CD4-positive, alpha-beta memory T cell (primary cell): ENCODE measurements at regions not wholly inside any gene's neighbourhood (a gene's known extent, or its start where the extent isn't known, plus 50 kb on each side); places are given as distances from the start of the nearest gene placed in this dataset.

ENCODE experiments used
- CTCF ChIA-PET: fragments of 350-600 bp; sonication (Branson Sonifier 250); formaldehyde crosslinking; loops from one replicate; lab custom pipeline; 2021; ENCODE audit warnings: inconsistent platforms; ENCODE audit not compliant: partially characterized antibody; lab: Charles Lee
- POLR2A ChIA-PET: fragments of 350-600 bp; sonication (Branson Sonifier 250); formaldehyde crosslinking; loops from one replicate; lab custom pipeline; 2021; ENCODE audit not compliant: partially characterized antibody; lab: Charles Lee
- DNase-seq, 5 donors: peaks; one replicate each; pipeline versions ENCODE4 v3.0.0 to v3.0.0-alpha.2; 2020 to 2022; ENCODE audit warnings: mixed read lengths in 1 of 5
- H3K27ac ChIP-seq: one replicate; pipeline ENCODE4 v1.7.0; 2013; ENCODE audit warnings: low read depth, low read length
- H3K27me3 ChIP-seq: 2 replicates; pipeline ENCODE4 v1.7.0; 2013; ENCODE audit warnings: mild to moderate bottlenecking, low read length, moderate library complexity; ENCODE audit not compliant: insufficient read depth
- H3K36me3 ChIP-seq: 2 replicates; pipeline ENCODE4 v1.7.0; 2013; ENCODE audit warnings: mild to moderate bottlenecking, low read length, moderate library complexity; ENCODE audit not compliant: insufficient read depth
- H3K4me1 ChIP-seq: 2 replicates; pipeline ENCODE4 v1.7.0; 2013; ENCODE audit warnings: mild to moderate bottlenecking, low read length, moderate library complexity; ENCODE audit not compliant: insufficient read depth
- H3K4me3 ChIP-seq, 2 donors: one replicate each; pipeline ENCODE4 v1.7.0; 2013; ENCODE audit warnings: low read length in 2 of 2, mild to moderate bottlenecking in 1 of 2
- H3K9me3 ChIP-seq, 2 donors: one replicate each; pipeline ENCODE4 v1.7.0; 2013; ENCODE audit warnings: low read length in 2 of 2, control low read depth in 1 of 2; ENCODE audit not compliant: control insufficient read depth in 1 of 2
- H3K27ac Mint-ChIP-seq, 7 donors: one replicate each; pipeline ENCODE4 v1.8.0; 2020 to 2021; ENCODE audit warnings: mixed read lengths in 7 of 7, mild to moderate bottlenecking in 6 of 7, inconsistent platforms in 3 of 7, moderate library complexity in 3 of 7
- H3K27me3 Mint-ChIP-seq, 2 donors: one replicate each; pipeline ENCODE4 v1.8.0; 2020 to 2021; ENCODE audit warnings: mixed read lengths in 2 of 2
- H3K36me3 Mint-ChIP-seq, 2 donors: one replicate each; pipeline ENCODE4 v1.8.0; 2020 to 2021; ENCODE audit warnings: mixed read lengths in 2 of 2, inconsistent platforms in 1 of 2, mild to moderate bottlenecking in 1 of 2
- H3K4me1 Mint-ChIP-seq, 4 donors: one replicate each; pipeline ENCODE4 v1.8.0; 2020 to 2021; ENCODE audit warnings: mixed read lengths in 4 of 4, mild to moderate bottlenecking in 1 of 4
- H3K4me3 Mint-ChIP-seq, 8 donors: one replicate each; pipeline ENCODE4 v1.8.0; 2020 to 2021; ENCODE audit warnings: mixed read lengths in 8 of 8, mild to moderate bottlenecking in 7 of 8, moderate library complexity in 6 of 8, inconsistent platforms in 3 of 8
- H3K9me3 Mint-ChIP-seq, 8 donors: one replicate each; pipeline ENCODE4 v1.8.0; 2020 to 2021; ENCODE audit warnings: mixed read lengths in 8 of 8, mild to moderate bottlenecking in 5 of 8, inconsistent platforms in 3 of 8, moderate library complexity in 1 of 8
- intact Hi-C: fragments of 100-400 bp; cut with micrococcal nuclease; formaldehyde crosslinking; loops from one replicate; pipeline ENCODE4 v1.15.1; 2023

GRCh38 chrX:4253092-4253491 is 539.6 kb upstream of the PRKX start:
- Histone ChIP-seq H3K9me3 (no peaks in the 10 kb centered on the region), H3K4me1 (no peaks in the 10 kb centered on the region), H3K4me3 (no peak overlapping the region), H3K36me3 (no peaks in the 10 kb centered on the region), H3K27ac (no peak overlapping the region), H3K27me3 (no peaks in the 10 kb centered on the region)
- intact Hi-C loops, result no loop called here
- H3K36me3 Mint-ChIP-seq, result no peaks in the 10 kb centered on the region
- peak overlapping the region in 3 of 8 donors; percentile 32 to 46 (median 40) for H3K4me3 Mint-ChIP-seq
- peak in 1 of 5 donors; percentile 14 for DNase-seq
- peaks cover 0 to 2% of the 10 kb centered on the region in 2 donors for H3K27me3 Mint-ChIP-seq
- ChIA-PET CTCF (no interaction called here), POLR2A (no interaction called here)
- H3K9me3 Mint-ChIP-seq, result peaks cover 0 to 26% (median 12%) of the 10 kb centered on the region in 8 donors
- H3K4me1 Mint-ChIP-seq, result peaks cover 3 to 6% (median 5%) of the 10 kb centered on the region in 4 donors
- H3K27ac Mint-ChIP-seq, result peak overlapping the region in 5 of 7 donors; percentile 3 to 83 (median 53)

- H3K9me3 Mint-ChIP-seq, result peaks cover 0 to 30% (median 17%) of the 10 kb centered on the region in 8 donors
- H3K4me3 ChIP-seq, result no peak overlapping the region
- no peaks in the 10 kb centered on the region for H3K27me3 ChIP-seq
- H3K4me3 Mint-ChIP-seq, result no peak overlapping the region
- H3K36me3 ChIP-seq, result no peaks in the 10 kb centered on the region
- H3K9me3 ChIP-seq, result no peaks in the 10 kb centered on the region
- H3K4me1 ChIP-seq, result no peaks in the 10 kb centered on the region
- peaks cover 0 to 2% of the 10 kb centered on the region in 2 donors for H3K27me3 Mint-ChIP-seq
- ChIA-PET CTCF (no interaction called here), POLR2A (no interaction called here)
- no peak for DNase-seq
- peaks cover 3 to 6% (median 5%) of the 10 kb centered on the region in 4 donors for H3K4me1 Mint-ChIP-seq
- H3K27ac ChIP-seq, result no peak overlapping the region
- H3K27ac Mint-ChIP-seq, result no peak overlapping the region
- intact Hi-C loops, result no loop called here
- H3K36me3 Mint-ChIP-seq, result no peaks in the 10 kb centered on the region
Measured at GRCh38 chrX:4249401-4249800, 536.0 kb upstream of the PRKX start.

- ChIA-PET POLR2A (no interaction called here), CTCF (no interaction called here)
- no peak overlapping the region for H3K4me3 ChIP-seq
- Mint-ChIP-seq H3K4me1 (peaks cover 0 to 4% (median 0%) of the 10 kb centered on the region in 4 donors), H3K9me3 (peaks cover 0 to 28% (median 11%) of the 10 kb centered on the region in 8 donors), H3K27me3 (peaks cover 0 to 2% of the 10 kb centered on the region in 2 donors), H3K27ac (no peak overlapping the region), H3K4me3 (no peak overlapping the region), H3K36me3 (peaks cover 0 to 3% of the 10 kb centered on the region in 2 donors)
- no peaks in the 10 kb centered on the region for H3K4me1 ChIP-seq
- peaks cover 5% of the 10 kb centered on the region in 2 donors for H3K9me3 ChIP-seq
- no peaks in the 10 kb centered on the region for H3K27me3 ChIP-seq
- no peak overlapping the region for H3K27ac ChIP-seq
- DNase-seq, result no peak
- intact Hi-C loops, result no loop called here
- H3K36me3 ChIP-seq, result no peaks in the 10 kb centered on the region
Measured at GRCh38 chrX:4243759-4244158, 530.3 kb upstream of the PRKX start.

GRCh38 chrX:4240541-4241194 is 527.2 kb upstream of the PRKX start:
- Mint-ChIP-seq H3K4me1 (peaks cover 0 to 4% (median 0%) of the 10 kb centered on the region in 4 donors), H3K9me3 (peaks cover 0 to 24% (median 13%) of the 10 kb centered on the region in 8 donors), H3K27me3 (no peaks in the 10 kb centered on the region), H3K4me3 (no peak overlapping the region), H3K36me3 (peaks cover 0 to 3% of the 10 kb centered on the region in 2 donors), H3K27ac (no peak overlapping the region)
- no peaks in the 10 kb centered on the region for H3K4me1 ChIP-seq
- no peak overlapping the region for H3K27ac ChIP-seq
- intact Hi-C loops, result no loop called here
- H3K36me3 ChIP-seq, result no peaks in the 10 kb centered on the region
- POLR2A ChIA-PET, result no interaction called here
- peak; percentile 38 to 64 (median 55) for DNase-seq
- H3K9me3 ChIP-seq, result peaks cover 5% of the 10 kb centered on the region in 2 donors
- H3K4me3 ChIP-seq, result peak overlapping the region in 1 of 2 donors; percentile 12
- H3K27me3 ChIP-seq, result no peaks in the 10 kb centered on the region
- CTCF ChIA-PET, result no interaction called here

- no peak overlapping the region for H3K4me3 Mint-ChIP-seq
- intact Hi-C loops, result no loop called here
- H3K27me3 Mint-ChIP-seq, result no peaks in the 10 kb centered on the region
- Histone ChIP-seq H3K27ac (no peak overlapping the region), H3K4me3 (peak overlapping the region in 1 of 2 donors; percentile 12), H3K9me3 (peaks cover 5% of the 10 kb centered on the region in 2 donors), H3K27me3 (no peaks in the 10 kb centered on the region), H3K4me1 (no peaks in the 10 kb centered on the region), H3K36me3 (no peaks in the 10 kb centered on the region)
- CTCF ChIA-PET, result no interaction called here
- H3K36me3 Mint-ChIP-seq, result peaks cover 0 to 3% of the 10 kb centered on the region in 2 donors
- peak in 3 of 5 donors; percentile 1 to 26 (median 7) for DNase-seq
- H3K9me3 Mint-ChIP-seq, result peaks cover 0 to 23% (median 12%) of the 10 kb centered on the region in 8 donors
- peaks cover 0 to 4% (median 0%) of the 10 kb centered on the region in 4 donors for H3K4me1 Mint-ChIP-seq
- no peak overlapping the region for H3K27ac Mint-ChIP-seq
- POLR2A ChIA-PET, result no interaction called here
Measured at GRCh38 chrX:4239650-4240540, 526.4 kb upstream of the PRKX start.

GRCh38 chrX:4238916-4239315 is 525.5 kb upstream of the PRKX start:
- no peaks in the 10 kb centered on the region for H3K4me1 ChIP-seq
- H3K9me3 Mint-ChIP-seq, result peaks cover 0 to 28% (median 14%) of the 10 kb centered on the region in 8 donors
- POLR2A ChIA-PET, result no interaction called here

GRCh38 chrX:4225086-4225485 is 511.6 kb upstream of the PRKX start:
- H3K36me3 Mint-ChIP-seq, result no peaks in the 10 kb centered on the region
- no peaks in the 10 kb centered on the region for H3K4me1 ChIP-seq
- peaks cover 0 to 15% (median 7%) of the 10 kb centered on the region in 8 donors for H3K9me3 Mint-ChIP-seq
- ChIA-PET CTCF (no interaction called here), POLR2A (no interaction called here)
- intact Hi-C loops, result no loop called here
- H3K9me3 ChIP-seq, result no peaks in the 10 kb centered on the region
- H3K4me1 Mint-ChIP-seq, result no peaks in the 10 kb centered on the region
- H3K27ac Mint-ChIP-seq, result no peak overlapping the region
- H3K27ac ChIP-seq, result no peak overlapping the region
- no peak for DNase-seq
- H3K27me3 Mint-ChIP-seq, result peaks cover 0 to 1% of the 10 kb centered on the region in 2 donors
- H3K4me3 ChIP-seq, result no peak overlapping the region
- no peaks in the 10 kb centered on the region for H3K27me3 ChIP-seq
- no peaks in the 10 kb centered on the region for H3K36me3 ChIP-seq
- H3K4me3 Mint-ChIP-seq, result no peak overlapping the region

More at GRCh38 chrX:4238916-4239315, 525.5 kb upstream of the PRKX start:
- Mint-ChIP-seq H3K4me3 (no peak overlapping the region), H3K27ac (no peak overlapping the region), H3K27me3 (no peaks in the 10 kb centered on the region), H3K4me1 (peaks cover 0 to 4% (median 0%) of the 10 kb centered on the region in 4 donors), H3K36me3 (peaks cover 0 to 3% of the 10 kb centered on the region in 2 donors)
- H3K9me3 ChIP-seq, result peaks cover 5% of the 10 kb centered on the region in 2 donors
- DNase-seq, result no peak
- intact Hi-C loops, result no loop called here
- no peak overlapping the region for H3K27ac ChIP-seq
- no peaks in the 10 kb centered on the region for H3K27me3 ChIP-seq
- CTCF ChIA-PET, result no interaction called here
- no peaks in the 10 kb centered on the region for H3K36me3 ChIP-seq
- no peak overlapping the region for H3K4me3 ChIP-seq
